Lung (tissue), 11 donors: ENCODE measurements at regions not wholly inside any gene's neighbourhood (a gene's known extent, or its start where the extent isn't known, plus 50 kb on each side); places are given as distances from the start of the nearest gene placed in this dataset.

ENCODE experiments used
- ATAC-seq: fragments of 200-7000 bp; cut with Tn5 transposase; one replicate; pipeline ENCODE4 v1.9.1; 2020; ENCODE audit warnings: moderate number of reproducible peaks; ENCODE audit not compliant: insufficient read depth, low FRiP score
- DNase-seq, 3 donors: peaks; one replicate each; pipeline ENCODE4 v3.0.0-alpha.2; 2013 to 2017
- H3K27ac ChIP-seq, 2 donors: one replicate each; pipeline ENCODE4 v1.5.1; 2013; ENCODE audit warnings: mild to moderate bottlenecking in 2 of 2, moderate library complexity in 2 of 2, control low read depth in 1 of 2, inconsistent platforms in 1 of 2, low read depth in 1 of 2, low read length in 1 of 2
- H3K27me3 ChIP-seq, 3 donors: one replicate each; pipeline ENCODE4 v1.5.1; 2013; ENCODE audit warnings: low read length in 2 of 3; ENCODE audit not compliant: control insufficient read depth in 3 of 3, insufficient read depth in 3 of 3
- H3K36me3 ChIP-seq, 4 donors: one replicate each; pipeline ENCODE4 v1.5.1; 2013; ENCODE audit warnings: low read length in 4 of 4, mild to moderate bottlenecking in 1 of 4, moderate library complexity in 1 of 4; ENCODE audit not compliant: control insufficient read depth in 4 of 4, insufficient read depth in 4 of 4
- H3K4me1 ChIP-seq, 5 donors: one replicate each; pipeline ENCODE4 v1.5.1; 2013; ENCODE audit warnings: low read length in 5 of 5, mild to moderate bottlenecking in 2 of 5, moderate library complexity in 1 of 5; ENCODE audit not compliant: control insufficient read depth in 5 of 5, insufficient read depth in 5 of 5
- H3K4me3 ChIP-seq: one replicate; pipeline ENCODE4 v1.5.1; 2013; ENCODE audit warnings: mild to moderate bottlenecking, control low read depth, moderate library complexity
- H3K9ac ChIP-seq, 2 donors: one replicate each; pipeline ENCODE4 v1.5.1; 2013; ENCODE audit warnings: low read length in 2 of 2, control low read depth in 1 of 2; ENCODE audit not compliant: insufficient read depth in 1 of 2
- H3K9me3 ChIP-seq, 4 donors: one replicate each; pipeline ENCODE4 v1.5.1; 2013; ENCODE audit warnings: low read length in 3 of 4, mild to moderate bottlenecking in 1 of 4, moderate library complexity in 1 of 4; ENCODE audit not compliant: control insufficient read depth in 4 of 4, insufficient read depth in 3 of 4
- CTCF ChIP-seq: IDR thresholded peaks from 2 replicates; pipeline ENCODE4 v1.5.1; 2012; ENCODE audit warnings: mild to moderate bottlenecking; ENCODE audit errors: control extremely low read depth, extremely low read depth
- WGBS, 2 donors: extraction: QIAGEN DNeasy Blood & Tissue Kit; methylation state at CpG; one replicate each; pipeline ENCODE4 v1.1.7; 2013; 5-methylcytosine and 5-hydroxymethylcytosine counted together
- donor health status: control.
- donor health status: control.
- donor health status: Bipolar disorder and iron deficiency.
- donor health status: healthy.
- donor health status: DM: yes; HTN: yes; CAD: no.

GRCh38 chr6:65852369-65852852 lies 145.4 kb upstream of the EYS start:
- Histone ChIP-seq H3K27me3 (no peaks in the 10 kb centered on the region), H3K4me1 (no peaks in the 10 kb centered on the region), H3K36me3 (no peaks in the 10 kb centered on the region), H3K9me3 (peaks cover 0 to 3% (median 0%) of the 10 kb centered on the region in 4 donors), H3K27ac (no peak overlapping the region), H3K4me3 (no peak overlapping the region), H3K9ac (no peak overlapping the region)
- WGBS, 2 donors = 81 to 82% methylated on average over 2 of the region's 2 CpGs
- TF ChIP-seq CTCF = no peak
- DNase-seq = no peak
- no peak for ATAC-seq

DNA sequence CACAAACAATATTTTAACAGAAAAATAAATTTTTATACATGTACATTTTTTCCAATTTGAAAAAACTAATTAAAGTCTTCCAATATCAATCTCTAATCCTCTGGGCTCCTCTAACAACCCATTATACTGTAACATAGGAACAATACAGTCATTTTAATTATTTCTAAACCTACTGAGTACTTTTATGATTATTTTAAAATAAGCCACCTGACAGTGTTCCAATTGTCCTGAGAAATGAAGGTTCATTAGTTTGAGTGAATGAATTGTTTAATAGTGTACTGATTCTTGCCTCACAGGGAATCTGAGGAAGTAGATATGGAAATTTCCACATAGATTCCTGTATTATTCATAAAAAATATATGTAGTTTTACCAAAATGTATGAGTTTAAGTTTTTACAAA lies 123.1 kb upstream of the EYS start:
- Histone ChIP-seq H3K9ac (no peak overlapping the region), H3K27me3 (no peaks in the 10 kb centered on the region), H3K4me3 (no peak overlapping the region), H3K4me1 (no peaks in the 10 kb centered on the region), H3K27ac (no peak overlapping the region), H3K36me3 (no peaks in the 10 kb centered on the region), H3K9me3 (no peaks in the 10 kb centered on the region)
- no peak for TF ChIP-seq CTCF
- ATAC-seq = no peak
- no peak for DNase-seq

GRCh38 chr6:65819152-65819551 lies 112.1 kb upstream of the EYS start:
- no peaks in the 10 kb centered on the region for H3K27me3 ChIP-seq
- no peak overlapping the region for H3K9ac ChIP-seq
- 90 to 91% methylated on average over 2 of the region's 2 CpGs for WGBS, 2 donors
- H3K4me1 ChIP-seq = no peaks in the 10 kb centered on the region
- ATAC-seq (no peak), DNase-seq (no peak)
- no peak for TF ChIP-seq CTCF
- no peak overlapping the region for H3K27ac ChIP-seq
- no peaks in the 10 kb centered on the region for H3K36me3 ChIP-seq
- no peaks in the 10 kb centered on the region for H3K9me3 ChIP-seq
- no peak overlapping the region for H3K4me3 ChIP-seq

GRCh38 chr6:65818576-65818975 lies 111.5 kb upstream of the EYS start:
- no peaks in the 10 kb centered on the region for H3K4me1 ChIP-seq
- no peaks in the 10 kb centered on the region for H3K9me3 ChIP-seq
- no peak overlapping the region for H3K27ac ChIP-seq
- DNase-seq (no peak), ATAC-seq (no peak)
- no peak overlapping the region for H3K4me3 ChIP-seq
- no peaks in the 10 kb centered on the region for H3K36me3 ChIP-seq
- no peaks in the 10 kb centered on the region for H3K27me3 ChIP-seq
- TF ChIP-seq CTCF = no peak
- 80 to 87% methylated on average over 5 of the region's 5 CpGs for WGBS, 2 donors
- no peak overlapping the region for H3K9ac ChIP-seq
